Activated T-cell treated with anti-CD3 and anti-CD28 coated beads for 4 hours (primary cell): ENCODE measurements at regions not wholly inside any gene's neighbourhood (a gene's known extent, or its start where the extent isn't known, plus 50 kb on each side); places are given as distances from the start of the nearest gene placed in this dataset.
"Not testable (repeated sequence)": the region's sequence is repeated elsewhere in the genome, so short reads cannot be mapped to it uniquely, and the experiment has no call there.

Source experiments
- DNase-seq: peaks from one replicate; pipeline ENCODE4 v3.0.0-alpha.2; 2020

DNA sequence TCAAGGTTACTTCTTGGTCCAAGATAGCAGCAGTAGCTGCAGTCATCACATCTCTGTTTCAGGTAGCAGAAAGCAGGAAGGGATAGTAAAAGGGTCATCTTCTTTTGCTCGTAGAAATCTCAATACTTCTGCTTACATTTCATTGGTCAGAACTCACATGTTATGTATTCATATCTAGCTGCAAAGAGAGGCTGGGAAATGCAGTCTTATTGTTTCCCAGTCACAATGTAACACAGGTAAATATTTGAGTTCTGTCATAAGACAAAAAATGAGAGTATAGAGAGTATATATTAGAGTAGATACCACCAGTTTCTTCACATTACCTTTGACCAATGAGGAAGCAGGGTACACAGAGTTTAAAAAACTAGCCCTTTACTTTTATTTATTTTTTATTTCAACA, 132.4 kb upstream of the ITGA6 start:
- DNase-seq = no peak

GRCh38 chr2:172295677-172296076, 131.7 kb upstream of the ITGA6 start:
- no peak for DNase-seq

GRCh38 chr2:172296267-172297046, 130.9 kb upstream of the ITGA6 start:
- DNase-seq = no peak

DNA sequence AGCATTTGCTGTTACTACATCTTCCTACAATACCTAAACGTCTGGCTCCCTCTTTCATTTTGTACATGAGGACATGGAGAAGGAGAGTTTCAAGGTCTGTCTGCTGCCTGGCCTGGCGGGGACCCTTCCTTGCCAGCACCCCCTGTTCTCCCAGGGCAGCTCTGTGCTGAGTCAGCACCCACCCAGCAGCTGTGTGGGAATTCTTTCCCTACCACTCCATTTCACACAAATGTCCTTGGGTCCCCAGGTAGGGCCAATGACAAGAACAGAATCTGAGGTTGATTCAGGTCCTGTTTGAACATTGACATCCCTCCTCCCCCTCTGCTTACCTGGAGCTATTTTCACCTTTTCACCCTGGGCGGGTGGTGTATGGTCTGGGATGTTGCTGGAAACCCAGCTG, 129.9 kb upstream of the ITGA6 start:
- no peak for DNase-seq

GRCh38 chr2:172297950-172298349, 129.4 kb upstream of the ITGA6 start:
- DNase-seq = no peak

- no peak for DNase-seq
Measured at GRCh38 chr2:172299741-172300140, 127.6 kb upstream of the ITGA6 start.

DNA sequence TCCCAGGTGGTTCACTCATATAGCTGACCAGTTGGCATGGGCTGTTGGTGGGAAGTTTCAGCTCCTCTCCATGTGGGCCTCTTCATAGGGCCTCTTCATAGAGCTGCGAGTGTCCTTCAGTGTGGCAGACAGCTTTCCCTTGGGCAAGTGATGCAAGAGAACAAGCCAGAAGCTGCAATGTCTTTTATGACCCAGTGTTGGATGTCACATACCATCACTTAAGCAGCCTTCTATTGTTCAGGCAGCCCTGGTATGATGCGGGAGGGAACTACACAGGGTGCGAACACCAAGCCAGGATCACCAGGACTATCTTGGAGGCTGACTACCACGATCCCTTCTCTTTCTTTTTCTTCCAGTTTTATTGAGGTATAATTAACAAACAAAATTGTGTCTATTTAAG, 126.5 kb upstream of the ITGA6 start:
- DNase-seq = no peak

GRCh38 chr2:172305066-172305465, 122.3 kb upstream of the ITGA6 start:
- no peak for DNase-seq

DNA sequence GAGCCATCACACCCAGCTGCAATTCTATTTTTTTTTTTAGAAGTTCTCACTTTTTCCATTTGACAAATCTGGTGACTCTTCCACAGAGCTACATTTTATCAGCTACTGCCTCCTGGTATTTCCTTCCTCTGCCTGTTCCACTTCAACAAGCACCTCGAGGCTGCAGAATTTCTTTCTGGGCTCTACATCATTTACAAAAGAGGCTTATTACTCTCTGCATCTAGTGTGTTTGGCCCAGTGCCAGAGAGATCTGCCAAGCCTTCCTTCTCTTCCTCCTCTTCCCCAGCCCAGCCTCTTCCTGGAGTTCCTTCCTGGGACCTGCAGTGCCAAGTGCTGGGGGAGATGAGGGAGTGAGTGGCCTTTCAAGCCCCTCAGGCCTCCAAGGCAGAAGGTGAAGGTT, 119.6 kb upstream of the ITGA6 start:
- DNase-seq = no peak

- no peak for DNase-seq
Measured at GRCh38 chr2:172308253-172308935, 119.0 kb upstream of the ITGA6 start.

- no peak for DNase-seq
Measured at GRCh38 chr2:172311921-172312345, 115.5 kb upstream of the ITGA6 start.

DNA sequence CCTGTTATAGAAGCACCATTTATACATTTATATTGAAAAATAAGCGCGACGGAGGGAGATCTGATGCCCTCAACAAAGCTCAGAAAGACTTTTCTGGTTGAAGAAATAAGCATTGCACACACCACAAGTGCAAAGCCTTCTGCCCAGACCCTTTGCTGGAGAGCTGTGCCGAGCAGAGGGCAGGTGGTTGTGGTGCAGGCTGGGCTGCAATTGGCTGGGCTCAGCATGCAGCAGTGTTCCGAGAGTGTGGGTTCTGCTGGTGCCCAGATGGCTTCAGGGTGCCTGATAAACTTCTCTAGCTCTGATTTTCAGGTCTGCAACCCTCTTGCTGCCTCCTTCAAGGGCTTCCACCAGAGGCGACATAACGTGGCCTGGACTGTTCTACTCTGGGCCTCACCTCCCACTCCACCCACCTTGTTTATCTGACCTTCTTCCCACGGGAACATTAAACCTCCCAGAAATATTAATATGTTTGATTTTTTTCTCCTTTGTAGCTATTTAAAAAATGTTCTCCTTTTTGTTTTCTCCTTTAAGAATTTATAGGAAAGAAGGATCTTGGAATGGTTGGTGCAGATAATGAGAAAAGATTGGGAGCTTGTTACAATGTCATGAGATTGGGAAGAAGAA, 113.6 kb upstream of the ITGA6 start:
- no peak for DNase-seq

DNA sequence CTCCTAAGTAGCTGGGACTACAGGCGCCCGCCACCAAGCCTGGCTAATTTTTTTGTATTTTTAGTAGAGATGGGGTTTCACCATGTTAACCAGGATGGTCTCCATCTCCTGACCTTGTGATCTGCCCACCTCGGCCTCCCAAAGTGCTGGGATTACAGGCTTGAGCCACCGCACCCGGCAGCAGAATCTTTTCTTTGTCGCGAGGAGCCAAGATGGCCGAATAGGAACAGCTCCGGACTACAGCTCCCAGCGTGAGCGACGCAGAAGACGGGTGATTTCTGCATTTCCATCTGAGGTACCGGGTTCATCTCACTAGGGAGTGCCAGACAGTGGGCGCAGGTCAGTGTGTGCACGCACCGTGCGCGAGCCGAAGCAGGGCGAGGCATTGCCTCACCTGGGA, 112.3 kb upstream of the ITGA6 start:
- not testable (repeated sequence) for DNase-seq

- DNase-seq = no peak
Measured at GRCh38 chr2:172322049-172322448, 105.3 kb upstream of the ITGA6 start.

- no peak for DNase-seq
Measured at GRCh38 chr2:172323256-172323655, 104.1 kb upstream of the ITGA6 start.

DNA sequence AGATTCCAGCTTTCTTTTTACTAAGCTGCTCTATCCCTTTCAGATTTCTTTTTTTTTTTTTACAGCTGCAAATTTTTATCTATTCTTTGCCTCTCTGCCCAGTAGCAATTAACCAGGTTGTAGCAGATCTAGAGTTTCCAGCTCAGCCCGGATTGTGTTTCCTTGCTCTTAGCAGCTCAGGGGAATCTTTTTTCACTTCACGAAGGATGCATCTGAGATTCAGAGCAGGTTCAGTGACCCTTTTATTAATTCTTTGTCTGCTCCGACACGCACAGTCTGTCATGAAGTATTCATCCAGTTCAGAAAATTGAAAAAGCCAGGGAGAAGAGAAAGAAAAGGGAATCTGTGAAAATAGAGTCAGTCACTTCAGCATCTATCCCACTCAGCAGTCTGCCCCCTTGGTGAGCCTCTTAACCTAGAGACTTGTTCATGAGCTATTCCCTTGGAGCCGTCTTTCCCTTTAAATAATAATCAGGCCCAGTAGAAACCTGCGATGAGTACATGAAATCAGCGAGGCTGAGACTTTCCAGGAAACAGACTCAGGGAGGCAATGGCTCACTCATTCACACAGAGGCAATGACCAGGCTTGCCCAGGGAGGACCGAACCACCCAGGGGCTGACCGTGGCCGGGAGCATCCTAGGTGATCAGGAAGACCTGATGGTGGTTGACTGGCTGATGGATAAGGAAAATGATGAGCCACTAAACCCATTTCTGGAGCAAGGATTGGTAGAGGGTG, 103.4 kb upstream of the ITGA6 start:
- no peak for DNase-seq

DNA sequence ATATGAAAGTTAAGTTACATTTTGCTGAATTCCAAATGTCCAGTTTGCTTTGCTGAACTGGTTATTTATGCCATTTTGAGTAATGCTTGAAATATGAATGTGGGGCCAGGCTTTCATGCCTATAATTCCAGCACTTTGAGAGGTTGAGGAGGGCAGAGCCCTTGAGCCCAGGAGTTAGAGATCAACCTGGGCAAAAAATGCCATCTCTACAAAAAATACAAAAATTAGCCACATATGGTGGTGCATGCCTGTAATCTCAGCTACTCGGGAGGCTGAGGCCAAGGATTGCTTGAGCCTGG, 101.2 kb upstream of the ITGA6 start:
- no peak for DNase-seq

DNA sequence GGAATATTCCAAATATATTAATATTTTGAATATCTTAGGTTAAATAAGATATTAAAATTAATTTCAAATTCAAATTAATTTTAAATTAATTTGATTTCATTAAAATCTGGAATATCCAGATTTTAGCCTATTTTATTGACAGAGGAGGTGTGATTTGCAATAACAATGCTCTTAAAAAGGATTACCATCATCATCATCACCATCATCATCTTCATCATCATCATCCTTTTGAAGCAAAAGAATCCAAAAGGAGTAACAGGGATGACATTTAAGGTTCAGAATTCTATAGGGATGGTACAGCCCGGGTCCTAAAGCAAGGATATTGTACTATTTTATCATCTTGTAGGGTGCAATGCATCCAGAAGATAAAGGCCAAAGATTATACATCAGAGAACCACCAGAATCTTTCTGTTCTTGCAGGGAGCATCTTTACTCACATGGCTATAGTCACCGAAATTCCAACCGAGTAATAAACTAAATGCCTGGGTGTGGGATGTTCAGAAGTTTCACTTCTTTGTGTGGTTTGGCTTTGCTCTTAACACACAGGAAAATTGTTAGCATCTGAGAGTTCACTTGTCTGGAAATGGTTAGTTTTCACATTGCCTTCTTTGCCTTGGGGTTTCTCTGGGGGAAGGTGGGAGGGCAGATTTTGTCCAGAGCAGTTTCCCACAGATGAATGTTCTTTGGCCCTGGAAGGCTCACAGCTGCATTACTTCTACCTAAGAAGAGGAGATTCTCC, 99.1 kb upstream of the ITGA6 start:
- no peak for DNase-seq

DNA sequence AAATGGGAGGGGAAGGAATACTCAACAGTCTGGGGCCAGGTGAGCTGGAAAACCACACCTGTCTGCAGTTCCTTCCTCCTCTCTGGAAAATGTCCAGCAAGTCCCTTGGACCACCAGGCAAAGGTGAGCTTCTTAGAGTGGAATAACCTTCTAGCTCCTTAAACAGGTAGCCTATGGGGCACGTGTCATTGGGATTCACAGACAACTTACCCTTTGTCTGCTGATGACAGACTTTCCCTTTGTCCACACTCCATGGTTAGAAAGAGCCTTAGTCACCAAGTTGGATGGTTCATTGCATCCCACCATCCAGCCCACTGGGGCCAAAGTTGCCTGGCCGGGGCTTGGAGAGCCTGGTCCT, 98.0 kb upstream of the ITGA6 start:
- DNase-seq = no peak

DNA sequence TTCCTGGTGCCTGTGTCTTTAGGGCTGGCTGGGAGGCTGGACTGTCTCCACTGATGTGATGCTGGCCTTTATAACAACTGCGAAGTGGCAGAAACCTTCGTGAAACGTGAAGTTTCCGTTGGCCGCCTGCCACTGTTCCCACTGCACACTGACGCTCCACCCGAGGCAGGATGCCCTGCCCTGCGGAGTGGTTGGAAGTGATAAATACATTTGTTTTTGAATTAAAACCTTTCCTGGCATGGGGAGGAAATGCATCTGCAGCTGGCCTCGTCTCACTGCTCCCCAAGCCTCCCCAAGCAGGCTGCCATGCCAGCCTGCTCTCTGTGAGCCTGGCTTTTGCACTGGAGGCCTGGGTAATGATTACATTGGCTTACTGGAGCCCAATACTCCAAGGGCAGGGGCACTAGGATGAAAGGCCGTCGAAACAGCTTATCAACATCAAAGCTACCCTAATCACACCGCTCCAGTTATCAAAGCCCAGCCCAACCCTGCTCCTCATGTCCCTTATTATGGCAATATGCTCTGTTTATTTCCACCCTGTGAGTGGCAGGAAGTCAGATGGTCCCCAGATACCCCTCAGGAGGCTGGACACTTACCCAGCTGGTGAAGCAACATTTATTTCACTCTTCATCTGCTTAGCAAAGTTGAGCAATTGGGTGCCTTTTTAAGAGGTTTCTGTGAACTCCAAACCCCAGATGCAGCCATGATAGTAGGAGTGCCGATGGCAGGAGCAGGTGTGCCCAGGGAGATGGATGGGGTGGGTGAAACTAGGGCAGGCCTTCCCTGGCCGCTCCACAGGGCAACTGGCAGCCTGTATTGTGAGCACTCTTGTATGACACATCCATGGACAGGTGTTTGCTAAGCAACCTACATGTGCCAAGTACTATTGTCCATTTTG, 97.4 kb upstream of the ITGA6 start:
- no peak for DNase-seq

DNA sequence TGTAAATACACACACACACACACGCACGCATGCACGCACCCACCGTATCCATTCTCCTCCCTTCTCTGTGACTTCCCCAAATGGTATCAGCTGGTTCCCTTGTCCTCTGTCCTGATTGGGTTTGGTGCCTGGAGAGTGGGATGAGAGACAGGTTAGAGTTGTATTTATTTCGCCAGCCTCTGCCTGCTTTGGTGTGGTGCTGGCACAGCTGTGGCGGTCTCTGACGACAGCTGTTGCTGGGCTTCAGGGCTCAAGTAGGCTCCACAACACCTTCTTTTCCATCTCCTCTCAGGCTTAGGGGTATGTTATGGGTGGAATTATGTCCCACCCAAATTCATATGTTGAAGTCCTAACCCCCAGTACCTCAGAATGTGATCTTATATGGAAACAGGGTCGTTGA, 94.9 kb upstream of the ITGA6 start:
- no peak for DNase-seq
